GM18867 (cell line): ENCODE measurements at regions not wholly inside any gene's neighbourhood (a gene's known extent, or its start where the extent isn't known, plus 50 kb on each side); places are given as distances from the start of the nearest gene placed in this dataset.

Experiments used
- ATAC-seq: cut with Tn5 transposase; IDR thresholded peaks from one replicate; pipeline ENCODE4 v1.9.1; 2021; ENCODE audit warnings: mild to moderate bottlenecking, moderate library complexity; ENCODE audit not compliant: unreplicated experiment

DNA sequence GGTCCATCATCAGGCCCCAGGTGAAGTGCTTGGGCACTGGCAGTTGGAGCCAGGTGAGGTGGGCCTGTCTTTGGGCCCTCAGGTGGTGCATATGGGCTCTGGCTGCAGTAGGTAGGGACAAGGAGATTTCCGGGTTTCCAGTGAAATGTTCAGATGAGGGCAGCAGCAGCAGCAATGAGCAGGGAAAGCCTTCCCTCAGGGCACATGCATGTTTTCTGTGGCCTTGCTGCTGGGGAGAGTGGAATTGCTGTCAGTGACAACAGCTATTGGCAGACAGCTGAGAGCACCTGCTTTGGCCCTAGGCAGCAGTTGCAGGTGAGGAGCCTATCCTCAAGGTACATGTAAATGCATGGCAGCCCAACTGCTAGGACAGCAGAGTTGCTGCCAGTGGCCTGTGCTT, 58.9 kb upstream of the QRFPR start:
- ATAC-seq, result no peak
